H9 (cell line): ENCODE measurements at regions not wholly inside any gene's neighbourhood (a gene's known extent, or its start where the extent isn't known, plus 50 kb on each side); places are given as distances from the start of the nearest gene placed in this dataset.

Experiments used
- DNase-seq: peaks from one replicate; pipeline ENCODE4 v3.0.0-alpha.2; 2017
- H2AFZ ChIP-seq: one replicate; pipeline ENCODE4 v1.6.1; 2013; ENCODE audit warnings: mild to moderate bottlenecking, low read length, control low read depth, moderate library complexity
- H2AK5ac ChIP-seq: 2 replicates; pipeline ENCODE4 v1.6.1; 2013; ENCODE audit warnings: low read length, control low read depth, mixed read lengths; ENCODE audit not compliant: insufficient read length
- H2BK120ac ChIP-seq: one replicate; pipeline ENCODE4 v1.6.1; 2013; ENCODE audit warnings: low read depth, mild to moderate bottlenecking, low read length, control low read depth, inconsistent platforms; ENCODE audit not compliant: poor library complexity, severe bottlenecking
- H2BK12ac ChIP-seq: 2 replicates; pipeline ENCODE4 v1.6.1; 2013; ENCODE audit warnings: low read length, control low read depth, mixed read lengths, low read depth; ENCODE audit not compliant: insufficient read length
- H2BK15ac ChIP-seq: 2 replicates; pipeline ENCODE4 v1.6.1; 2013; ENCODE audit warnings: low read depth, low read length, control low read depth
- H2BK20ac ChIP-seq: one replicate; pipeline ENCODE4 v1.6.1; 2013; ENCODE audit warnings: low read depth, mild to moderate bottlenecking, low read length, control low read depth, inconsistent platforms; ENCODE audit not compliant: poor library complexity, severe bottlenecking
- H2BK5ac ChIP-seq: 2 replicates; pipeline ENCODE4 v1.6.1; 2013; ENCODE audit warnings: low read length, control low read depth, mixed read lengths; ENCODE audit not compliant: insufficient read length
- H3K14ac ChIP-seq: 2 replicates; pipeline ENCODE4 v1.6.1; 2013; ENCODE audit warnings: low read length, control low read depth; ENCODE audit not compliant: insufficient read depth
- H3K18ac ChIP-seq: 2 replicates; pipeline ENCODE4 v1.6.1; 2013; ENCODE audit warnings: low read depth, mild to moderate bottlenecking, mixed read lengths, low read length, control low read depth; ENCODE audit not compliant: insufficient read length
- H3K23ac ChIP-seq: 2 replicates; pipeline ENCODE4 v1.6.1; 2013; ENCODE audit warnings: low read length, control low read depth, mixed read lengths, low read depth; ENCODE audit not compliant: insufficient read length
- H3K23me2 ChIP-seq: 2 replicates; pipeline ENCODE4 v1.6.1; 2013; ENCODE audit warnings: low read depth, mild to moderate bottlenecking, mixed read lengths, low read length, control low read depth; ENCODE audit not compliant: insufficient read length, poor library complexity, severe bottlenecking
- H3K27ac ChIP-seq: 2 replicates; pipeline ENCODE4 v1.5.1; 2013; ENCODE audit warnings: low read length, control low read depth, mixed read lengths, low read depth; ENCODE audit not compliant: insufficient read length
- H3K27me3 ChIP-seq: 2 replicates; pipeline ENCODE4 v1.6.1; 2013; ENCODE audit warnings: low read length, control low read depth, inconsistent platforms; ENCODE audit not compliant: insufficient read depth
- H3K4ac ChIP-seq: 2 replicates; pipeline ENCODE4 v1.6.1; 2013; ENCODE audit warnings: low read depth, mild to moderate bottlenecking, control low read depth, inconsistent platforms, low read length, moderate library complexity
- H3K4me1 ChIP-seq: 2 replicates; pipeline ENCODE4 v1.6.1; 2013; ENCODE audit warnings: low read length, control low read depth, inconsistent platforms; ENCODE audit not compliant: insufficient read depth
- H3K4me2 ChIP-seq: 2 replicates; pipeline ENCODE4 v1.6.1; 2013; ENCODE audit warnings: low read length, control low read depth, mixed read lengths; ENCODE audit not compliant: insufficient read length, insufficient read depth
- H3K56ac ChIP-seq: 2 replicates; pipeline ENCODE4 v1.6.1; 2013; ENCODE audit warnings: low read depth, mild to moderate bottlenecking, mixed read lengths, low read length, control low read depth; ENCODE audit not compliant: insufficient read length
- H3K79me1 ChIP-seq: 2 replicates; pipeline ENCODE4 v1.6.1; 2013; ENCODE audit warnings: low read depth, mild to moderate bottlenecking, moderate library complexity, low read length, control low read depth, inconsistent platforms; ENCODE audit not compliant: insufficient read depth, poor library complexity, severe bottlenecking
- H3K79me2 ChIP-seq: 2 replicates; pipeline ENCODE4 v1.6.1; 2013; ENCODE audit warnings: low read length, control low read depth, inconsistent platforms; ENCODE audit not compliant: insufficient read depth
- H3K9ac ChIP-seq: 2 replicates; pipeline ENCODE4 v1.6.1; 2013; ENCODE audit warnings: low read length, control low read depth, mixed read lengths; ENCODE audit not compliant: insufficient read length; ENCODE audit errors: extremely low read depth
- H3K9me3 ChIP-seq: one replicate; pipeline ENCODE4 v1.6.1; 2013; ENCODE audit warnings: low read depth, low read length, inconsistent platforms; ENCODE audit not compliant: control insufficient read depth
- H3T11ph ChIP-seq: one replicate; pipeline ENCODE4 v1.6.1; 2013; ENCODE audit warnings: mild to moderate bottlenecking, low read length, control low read depth, inconsistent platforms
- H4K20me1 ChIP-seq: one replicate; pipeline ENCODE4 v1.6.1; 2013; ENCODE audit not compliant: control insufficient read depth, insufficient read length, insufficient read depth
- H4K5ac ChIP-seq: 2 replicates; pipeline ENCODE4 v1.6.1; 2013; ENCODE audit warnings: low read depth, mild to moderate bottlenecking, mixed read lengths, low read length, control low read depth; ENCODE audit not compliant: insufficient read length
- H4K8ac ChIP-seq: replicated peaks from 2 replicates; pipeline ENCODE4 v1.6.1; 2013; ENCODE audit warnings: low read length, control low read depth, mixed read lengths, low read depth; ENCODE audit not compliant: insufficient read length
- H4K91ac ChIP-seq: 2 replicates; pipeline ENCODE4 v1.6.1; 2013; ENCODE audit warnings: low read depth, mild to moderate bottlenecking, moderate library complexity, mixed read lengths, low read length, control low read depth; ENCODE audit not compliant: insufficient read length
- H3K27ac Mint-ChIP-seq, 3 experiments: 2 replicates in 2 of 3; 3 replicates in 1 of 3; pipeline ENCODE4 v1.8.0; 2020 to 2021; ENCODE audit warnings: mixed read lengths in 3 of 3, mild to moderate bottlenecking in 1 of 3, moderate library complexity in 1 of 3
- H3K27me3 Mint-ChIP-seq: 2 replicates; pipeline ENCODE4 v1.8.0; 2021; ENCODE audit warnings: low read depth, mild to moderate bottlenecking, moderate library complexity, mixed read lengths
- H3K36me3 Mint-ChIP-seq, 3 experiments: 2 replicates in 2 of 3; 3 replicates in 1 of 3; pipeline ENCODE4 v1.8.0; 2020 to 2021; ENCODE audit warnings: low read depth in 3 of 3, mixed read lengths in 3 of 3; ENCODE audit not compliant: insufficient read depth in 1 of 3
- H3K4me1 Mint-ChIP-seq, 2 experiments: 2 replicates each; pipeline ENCODE4 v1.8.0; 2020; ENCODE audit warnings: mixed read lengths in 2 of 2
- H3K4me3 Mint-ChIP-seq, 2 experiments: 2 replicates in 1 of 2; 3 replicates in 1 of 2; pipeline ENCODE4 v1.8.0; 2020 to 2021; ENCODE audit warnings: mild to moderate bottlenecking in 2 of 2, mixed read lengths in 2 of 2, moderate library complexity in 1 of 2
- H3K9me3 Mint-ChIP-seq, 2 experiments: 2 replicates in 1 of 2; 3 replicates in 1 of 2; pipeline ENCODE4 v1.8.0; 2020; ENCODE audit warnings: mild to moderate bottlenecking in 2 of 2, mixed read lengths in 2 of 2, moderate library complexity in 1 of 2
- WGBS: extraction: QIAGEN DNeasy Blood & Tissue Kit; methylation state at CpG from one replicate; pipeline ENCODE4 v1.1.7; 2013; ENCODE audit warnings: missing lambda C conversion rate, low lambda C conversion rate, mixed read lengths; ENCODE audit not compliant: insufficient read length; ENCODE audit errors: extremely low coverage; 5-methylcytosine and 5-hydroxymethylcytosine counted together
- TF ChIP-seq, protein P1 (sequence below): fragments of 200-600 bp; sonication (generic); conservative IDR thresholded peaks from 3 replicates; pipeline ENCODE4 v1.8.0; 2021; ENCODE audit warnings: antibody characterized with exemption, mild to moderate bottlenecking

DNA sequence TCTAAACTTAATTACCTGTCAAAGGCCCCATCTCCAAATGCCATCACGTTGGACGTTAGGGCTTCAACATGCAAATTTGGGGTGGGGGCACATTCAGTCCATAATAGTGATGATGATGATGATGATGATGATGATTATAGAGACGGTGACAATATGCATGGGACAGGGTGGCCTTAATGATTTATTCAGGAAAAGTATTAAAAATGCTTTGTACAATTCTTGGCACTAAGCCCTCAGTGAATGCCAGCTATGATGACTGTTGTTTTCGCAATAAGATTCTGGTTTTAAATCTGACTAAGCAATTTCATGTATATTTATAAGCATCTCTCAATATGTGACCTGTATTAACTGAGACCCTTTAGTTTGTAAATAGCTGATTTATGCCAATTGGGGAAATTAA is 106.3 kb downstream of the C16orf95 start:
- H3K27me3 Mint-ChIP-seq = no peaks in the 10 kb centered on the region
- H3K56ac ChIP-seq = no peak overlapping the region
- no peak overlapping the region for H4K5ac ChIP-seq
- no peak overlapping the region for H3K4ac ChIP-seq
- H4K8ac ChIP-seq = no peak overlapping the region
- no peak for DNase-seq
- H3T11ph ChIP-seq = no peak overlapping the region
- no peaks in the 10 kb centered on the region for H3K79me1 ChIP-seq
- no peak overlapping the region for H2BK12ac ChIP-seq
- no peak overlapping the region for H3K14ac ChIP-seq
- no peak overlapping the region for H3K4me3 Mint-ChIP-seq
- H3K9ac ChIP-seq = no peak overlapping the region
- H3K23ac ChIP-seq = no peak overlapping the region
- no peak overlapping the region for H2BK120ac ChIP-seq
- no peaks in the 10 kb centered on the region for H3K9me3 Mint-ChIP-seq
- WGBS = no CpG with 5 or more reads among the region's 4 CpGs
- H2AFZ ChIP-seq = no peak overlapping the region
- no peaks in the 10 kb centered on the region for H3K9me3 ChIP-seq
- no peak overlapping the region for H4K91ac ChIP-seq
- peaks cover 6 to 12% of the 10 kb centered on the region in 2 experiments for H3K4me1 Mint-ChIP-seq
- no peak overlapping the region for H3K18ac ChIP-seq
- no peaks in the 10 kb centered on the region for H3K36me3 Mint-ChIP-seq
- H3K27ac ChIP-seq = no peak overlapping the region
- H4K20me1 ChIP-seq = peaks cover 2% of the 10 kb centered on the region
- H3K23me2 ChIP-seq = no peaks in the 10 kb centered on the region
- no peak overlapping the region for H3K27ac Mint-ChIP-seq
- H2BK20ac ChIP-seq = no peak overlapping the region
- no peaks in the 10 kb centered on the region for H3K27me3 ChIP-seq
- H2BK5ac ChIP-seq = no peak overlapping the region
- H3K4me1 ChIP-seq = no peaks in the 10 kb centered on the region
- no peak overlapping the region for H3K4me2 ChIP-seq
- H2BK15ac ChIP-seq = no peak overlapping the region
- H2AK5ac ChIP-seq = no peak overlapping the region
- no peaks in the 10 kb centered on the region for H3K79me2 ChIP-seq
- TF ChIP-seq, protein P1, sequence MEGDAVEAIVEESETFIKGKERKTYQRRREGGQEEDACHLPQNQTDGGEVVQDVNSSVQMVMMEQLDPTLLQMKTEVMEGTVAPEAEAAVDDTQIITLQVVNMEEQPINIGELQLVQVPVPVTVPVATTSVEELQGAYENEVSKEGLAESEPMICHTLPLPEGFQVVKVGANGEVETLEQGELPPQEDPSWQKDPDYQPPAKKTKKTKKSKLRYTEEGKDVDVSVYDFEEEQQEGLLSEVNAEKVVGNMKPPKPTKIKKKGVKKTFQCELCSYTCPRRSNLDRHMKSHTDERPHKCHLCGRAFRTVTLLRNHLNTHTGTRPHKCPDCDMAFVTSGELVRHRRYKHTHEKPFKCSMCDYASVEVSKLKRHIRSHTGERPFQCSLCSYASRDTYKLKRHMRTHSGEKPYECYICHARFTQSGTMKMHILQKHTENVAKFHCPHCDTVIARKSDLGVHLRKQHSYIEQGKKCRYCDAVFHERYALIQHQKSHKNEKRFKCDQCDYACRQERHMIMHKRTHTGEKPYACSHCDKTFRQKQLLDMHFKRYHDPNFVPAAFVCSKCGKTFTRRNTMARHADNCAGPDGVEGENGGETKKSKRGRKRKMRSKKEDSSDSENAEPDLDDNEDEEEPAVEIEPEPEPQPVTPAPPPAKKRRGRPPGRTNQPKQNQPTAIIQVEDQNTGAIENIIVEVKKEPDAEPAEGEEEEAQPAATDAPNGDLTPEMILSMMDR = no peak
